ENCODE measurements at regions not wholly inside any gene's neighbourhood (a gene's known extent, or its start where the extent isn't known, plus 50 kb on each side); places are given as distances from the start of the nearest gene placed in this dataset. TPM values are rescaled to one million over a fixed set of nuclear protein-coding genes. Genes with fewer than 3 reads are reported as not detected.
"Not testable (repeated sequence)": the region's sequence is repeated elsewhere in the genome, so short reads cannot be mapped to it uniquely, and the experiment has no call there.

GRCh38 chrX:123108513-123109427 is 75.3 kb upstream of the GRIA3 start:
- H3K4me3 Mint-ChIP-seq (ENCODE audit: low read depth, unreplicated experiment): no peak overlapping the region
- BruUV-seq (replicated peaks): no TSS peak
- TF ChIP-seq, protein P1, sequence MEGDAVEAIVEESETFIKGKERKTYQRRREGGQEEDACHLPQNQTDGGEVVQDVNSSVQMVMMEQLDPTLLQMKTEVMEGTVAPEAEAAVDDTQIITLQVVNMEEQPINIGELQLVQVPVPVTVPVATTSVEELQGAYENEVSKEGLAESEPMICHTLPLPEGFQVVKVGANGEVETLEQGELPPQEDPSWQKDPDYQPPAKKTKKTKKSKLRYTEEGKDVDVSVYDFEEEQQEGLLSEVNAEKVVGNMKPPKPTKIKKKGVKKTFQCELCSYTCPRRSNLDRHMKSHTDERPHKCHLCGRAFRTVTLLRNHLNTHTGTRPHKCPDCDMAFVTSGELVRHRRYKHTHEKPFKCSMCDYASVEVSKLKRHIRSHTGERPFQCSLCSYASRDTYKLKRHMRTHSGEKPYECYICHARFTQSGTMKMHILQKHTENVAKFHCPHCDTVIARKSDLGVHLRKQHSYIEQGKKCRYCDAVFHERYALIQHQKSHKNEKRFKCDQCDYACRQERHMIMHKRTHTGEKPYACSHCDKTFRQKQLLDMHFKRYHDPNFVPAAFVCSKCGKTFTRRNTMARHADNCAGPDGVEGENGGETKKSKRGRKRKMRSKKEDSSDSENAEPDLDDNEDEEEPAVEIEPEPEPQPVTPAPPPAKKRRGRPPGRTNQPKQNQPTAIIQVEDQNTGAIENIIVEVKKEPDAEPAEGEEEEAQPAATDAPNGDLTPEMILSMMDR (IDR thresholded peaks at IDR 0.05; ENCODE audit: unreplicated experiment): no peak
- H3K27me3 Mint-ChIP-seq (ENCODE audit: unreplicated experiment): no peaks in the 10 kb centered on the region
- CTCF ChIA-PET: no interaction called here
- no peaks in the 10 kb centered on the region for H3K36me3 Mint-ChIP-seq (ENCODE audit: insufficient read depth, unreplicated experiment)
- H3K27ac Mint-ChIP-seq (ENCODE audit: unreplicated experiment): no peak overlapping the region
- no peak for DNase-seq
- intact Hi-C loops (cut with micrococcal nuclease; ENCODE audit: unreplicated experiment): no loop called here
- no peaks in the 10 kb centered on the region for H3K4me1 Mint-ChIP-seq (ENCODE audit: low read depth, unreplicated experiment)
- H3K9me3 Mint-ChIP-seq (ENCODE audit: low read depth, unreplicated experiment): no peaks in the 10 kb centered on the region

GRCh38 chrX:123121241-123121640 is 62.8 kb upstream of the GRIA3 start:
- Mint-ChIP-seq H3K27me3 (ENCODE audit: unreplicated experiment) (peaks cover 15% of the 10 kb centered on the region), H3K4me3 (ENCODE audit: low read depth, unreplicated experiment) (no peak overlapping the region), H3K27ac (ENCODE audit: unreplicated experiment) (no peak overlapping the region), H3K4me1 (ENCODE audit: low read depth, unreplicated experiment) (no peaks in the 10 kb centered on the region), H3K36me3 (ENCODE audit: insufficient read depth, unreplicated experiment) (no peaks in the 10 kb centered on the region), H3K9me3 (ENCODE audit: low read depth, unreplicated experiment) (peaks cover 3% of the 10 kb centered on the region)
- CTCF ChIA-PET: no interaction called here
- intact Hi-C loops (cut with micrococcal nuclease; ENCODE audit: unreplicated experiment): no loop called here
- TF ChIP-seq, protein P1 (IDR thresholded peaks at IDR 0.05; ENCODE audit: unreplicated experiment): no peak
- no TSS peak for BruUV-seq (replicated peaks)
- no peak for DNase-seq

DNA sequence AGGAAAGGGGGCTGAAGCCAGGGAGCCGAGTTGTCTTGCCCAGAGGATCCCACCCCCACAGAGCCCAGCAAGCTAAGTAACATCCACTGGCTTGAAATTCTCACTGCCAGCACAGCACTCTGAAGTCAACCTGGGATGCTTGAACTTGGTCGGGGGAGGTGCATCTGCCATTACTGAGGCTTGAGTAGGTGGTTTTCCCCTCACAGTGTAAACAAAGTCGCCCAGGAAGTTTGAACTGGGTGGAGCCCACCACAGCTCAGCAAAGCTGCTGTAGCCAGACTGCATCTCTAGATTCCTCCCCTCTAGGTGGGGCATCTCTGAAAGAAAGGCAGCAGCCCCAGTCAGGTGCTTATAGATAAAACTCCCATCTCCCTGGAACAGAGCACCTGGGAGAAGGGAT is 54.3 kb upstream of the GRIA3 start:
- H3K9me3 Mint-ChIP-seq (ENCODE audit: low read depth, unreplicated experiment); H3K27ac Mint-ChIP-seq (ENCODE audit: unreplicated experiment); CTCF ChIA-PET; BruUV-seq (replicated peaks); intact Hi-C loops (cut with micrococcal nuclease; ENCODE audit: unreplicated experiment); DNase-seq; H3K36me3 Mint-ChIP-seq (ENCODE audit: insufficient read depth, unreplicated experiment); H3K27me3 Mint-ChIP-seq (ENCODE audit: unreplicated experiment); H3K4me3 Mint-ChIP-seq (ENCODE audit: low read depth, unreplicated experiment); H3K4me1 Mint-ChIP-seq (ENCODE audit: low read depth, unreplicated experiment): not testable (repeated sequence)

Small RNA genes lying in the stretch of these regions (microRNA-seq; reads per million reads assigned to microRNA genes)
- gene MIR3672: not detected
